SW480 (cell line): ENCODE measurements at regions not wholly inside any gene's neighbourhood (a gene's known extent, or its start where the extent isn't known, plus 50 kb on each side); places are given as distances from the start of the nearest gene placed in this dataset.
"Not testable (repeated sequence)": the region's sequence is repeated elsewhere in the genome, so short reads cannot be mapped to it uniquely, and the experiment has no call there.

Experiments used
- DNase-seq: peaks from one replicate; pipeline ENCODE4 v3.0.0-alpha.2; 2016; ENCODE audit warnings: low spot score

- DNase-seq: no peak
Measured at GRCh38 chr3:184440151-184440550, 60.3 kb downstream of the CHRD start.

GRCh38 chr3:184441202-184441900, 61.5 kb downstream of the CHRD start:
- DNase-seq: no peak

- DNase-seq: no peak
Measured at GRCh38 chr3:184443364-184443763, 63.5 kb downstream of the CHRD start.

GRCh38 chr3:184443831-184444230, 64.0 kb downstream of the CHRD start:
- DNase-seq: no peak

GRCh38 chr3:184448321-184449160, 68.7 kb downstream of the CHRD start:
- DNase-seq: peak; percentile 91

- no peak for DNase-seq
Measured at GRCh38 chr3:184449161-184449515, 69.3 kb downstream of the CHRD start.

GRCh38 chr3:184450547-184450946, 70.7 kb downstream of the CHRD start:
- DNase-seq: no peak

GRCh38 chr3:184453296-184453695, 73.4 kb downstream of the CHRD start:
- no peak for DNase-seq

GRCh38 chr3:184455991-184456390, 76.1 kb downstream of the CHRD start:
- DNase-seq: no peak

- DNase-seq: no peak
Measured at GRCh38 chr3:184456476-184456875, 76.6 kb downstream of the CHRD start.

- no peak for DNase-seq
Measured at GRCh38 chr3:184457329-184457728, 77.5 kb downstream of the CHRD start.

GRCh38 chr3:184457784-184458377, 78.0 kb downstream of the CHRD start:
- DNase-seq: not testable (repeated sequence)

GRCh38 chr3:184459355-184459754, 79.5 kb downstream of the CHRD start:
- peak; percentile 14 for DNase-seq

GRCh38 chr3:184460276-184460675, 80.4 kb downstream of the CHRD start:
- no peak for DNase-seq

- no peak for DNase-seq
Measured at GRCh38 chr3:184461219-184461618, 81.4 kb downstream of the CHRD start.

GRCh38 chr3:184465883-184466412, 86.1 kb downstream of the CHRD start:
- DNase-seq: no peak

- DNase-seq: peak; percentile 29
Measured at GRCh38 chr3:184466413-184466960, 86.6 kb downstream of the CHRD start.

GRCh38 chr3:184467171-184467570, 87.3 kb downstream of the CHRD start:
- no peak for DNase-seq

- no peak for DNase-seq
Measured at GRCh38 chr3:184470551-184470950, 90.7 kb downstream of the CHRD start.

- DNase-seq: no peak
Measured at GRCh38 chr3:184471439-184471838, 90.1 kb upstream of the EPHB3 start.

- no peak for DNase-seq
Measured at GRCh38 chr3:184472723-184473428, 88.7 kb upstream of the EPHB3 start.

GRCh38 chr3:184474897-184475296, 86.7 kb upstream of the EPHB3 start:
- no peak for DNase-seq
